ENCODE measurements at regions not wholly inside any gene's neighbourhood (a gene's known extent, or its start where the extent isn't known, plus 50 kb on each side); places are given as distances from the start of the nearest gene placed in this dataset.

GRCh38 chr7:94195813-94196212 is 191.7 kb upstream of the BET1 start:
- no peak for TF ChIP-seq CTCF (conservative IDR thresholded peaks at IDR 0.05 in 1 of 2, IDR thresholded peaks at IDR 0.05 in 1 of 2; ENCODE audit: extremely low read depth in 1 of 2, insufficient read depth in 1 of 2, low read depth in 1 of 2, low read length in 2 of 2)
- TF ChIP-seq EZH2 (IDR thresholded peaks at IDR 0.05; ENCODE audit: borderline replicate concordance, low read length), result no peak
